OCI-M2 (cell line): ENCODE measurements at regions not wholly inside any gene's neighbourhood (a gene's known extent, or its start where the extent isn't known, plus 50 kb on each side); places are given as distances from the start of the nearest gene placed in this dataset.

Experiments
- DNase-seq: peaks from one replicate; lab custom pipeline; 2025; ENCODE audit not compliant: unreplicated experiment; lab: John Stamatoyannopoulos, UW

DNA sequence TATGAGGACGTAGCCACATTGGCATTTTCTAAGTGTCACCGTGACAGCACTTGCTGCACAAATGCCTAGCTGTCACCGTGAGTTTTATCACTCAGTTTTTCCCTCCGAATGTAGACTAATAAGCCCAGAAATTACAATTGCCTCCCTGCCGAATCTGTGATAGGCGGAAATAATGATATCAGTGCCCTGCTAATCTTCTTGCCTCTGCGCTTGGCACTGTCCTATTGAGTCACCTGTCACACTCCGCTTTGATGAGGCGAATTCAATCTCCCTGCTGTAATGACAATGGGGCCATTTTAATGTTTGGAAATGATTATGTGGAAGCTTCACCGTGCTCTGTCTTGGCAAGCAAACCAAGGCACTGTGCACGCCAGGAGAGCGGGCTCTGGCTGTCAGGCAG is 112.8 kb downstream of the LINC00237 start:
- no peak for DNase-seq

- DNase-seq = no peak
These were observed 113.3 kb downstream of the LINC00237 start for GRCh38 chr20:20992686-20993360.

DNA sequence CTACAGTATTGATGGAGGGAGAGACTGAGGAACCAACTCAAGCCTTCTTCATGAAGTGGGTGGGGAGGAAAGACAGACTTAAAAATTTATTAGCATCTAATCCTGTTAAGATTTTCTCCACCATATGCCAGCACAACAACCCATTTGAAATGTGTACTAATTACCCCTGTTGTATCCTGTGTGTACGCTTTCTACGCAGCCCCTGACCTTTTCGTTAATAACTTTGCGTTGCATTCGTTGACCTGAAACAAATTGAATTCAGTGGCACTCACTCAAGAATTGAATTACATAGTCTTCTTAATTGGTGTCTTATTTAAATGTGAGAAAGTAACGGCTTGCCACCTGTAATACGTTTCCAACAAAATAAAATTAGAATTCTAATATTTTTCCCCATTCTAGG is 113.9 kb downstream of the LINC00237 start:
- DNase-seq = no peak

DNA sequence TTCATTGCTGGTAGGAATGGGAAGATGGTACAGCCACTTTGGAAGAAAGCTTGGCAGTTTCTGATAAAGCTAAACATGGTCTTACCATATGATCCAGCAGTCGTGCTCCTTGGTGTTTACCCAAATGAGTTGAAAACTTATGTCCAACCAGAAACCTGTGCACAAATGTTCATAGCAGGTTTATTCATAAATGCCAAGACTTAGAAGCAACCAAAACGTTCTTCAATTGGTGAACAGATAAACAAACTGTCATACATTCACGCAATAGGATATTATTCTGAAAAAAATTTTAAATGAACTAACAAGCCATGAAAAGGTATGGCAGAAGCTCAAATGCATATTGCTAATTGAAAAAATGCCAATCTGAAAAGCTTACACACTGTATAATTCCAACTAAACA is 117.1 kb downstream of the LINC00237 start:
- no peak for DNase-seq

DNA sequence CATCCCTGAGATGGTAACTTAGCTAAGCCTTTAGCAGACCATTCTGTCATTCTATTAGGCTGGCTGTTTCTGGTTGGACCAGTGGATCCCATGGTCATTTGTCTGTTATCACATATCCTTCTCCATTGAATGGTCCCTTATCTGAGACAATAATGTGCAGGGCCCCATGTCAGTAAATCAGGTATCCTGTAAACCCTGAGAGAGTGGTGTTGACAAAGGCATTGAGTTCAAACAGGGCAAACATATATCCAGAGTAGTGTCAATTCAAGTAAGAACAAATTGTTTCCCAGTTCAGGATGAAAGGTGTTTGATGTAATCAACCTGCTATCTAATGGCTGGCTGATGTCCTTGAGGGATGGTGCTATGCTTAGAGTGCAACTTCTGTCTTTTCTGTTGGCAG is 126.2 kb downstream of the LINC00237 start:
- DNase-seq = no peak

DNA sequence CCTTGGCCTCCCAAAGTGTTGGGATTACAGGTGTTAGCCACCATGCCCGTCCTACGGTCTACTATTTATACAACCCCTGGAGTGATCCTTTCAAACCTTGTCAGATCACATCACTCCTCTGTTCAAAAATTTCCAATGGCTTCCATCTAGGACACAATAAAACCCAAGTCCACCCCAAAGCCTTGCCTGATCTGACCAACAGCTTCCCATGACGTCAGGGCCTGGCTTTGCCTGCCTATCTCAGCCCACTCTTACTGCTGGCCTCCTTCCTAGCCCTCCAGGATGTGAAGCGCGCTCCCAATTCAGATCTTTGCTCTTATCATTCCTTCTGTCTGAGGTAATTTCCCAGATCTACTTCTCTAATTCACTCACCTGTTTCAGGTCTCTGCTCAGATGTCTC is 128.4 kb downstream of the LINC00237 start:
- DNase-seq = no peak

- DNase-seq = no peak
These were observed 133.7 kb downstream of the LINC00237 start for GRCh38 chr20:20972490-20972889.

DNA sequence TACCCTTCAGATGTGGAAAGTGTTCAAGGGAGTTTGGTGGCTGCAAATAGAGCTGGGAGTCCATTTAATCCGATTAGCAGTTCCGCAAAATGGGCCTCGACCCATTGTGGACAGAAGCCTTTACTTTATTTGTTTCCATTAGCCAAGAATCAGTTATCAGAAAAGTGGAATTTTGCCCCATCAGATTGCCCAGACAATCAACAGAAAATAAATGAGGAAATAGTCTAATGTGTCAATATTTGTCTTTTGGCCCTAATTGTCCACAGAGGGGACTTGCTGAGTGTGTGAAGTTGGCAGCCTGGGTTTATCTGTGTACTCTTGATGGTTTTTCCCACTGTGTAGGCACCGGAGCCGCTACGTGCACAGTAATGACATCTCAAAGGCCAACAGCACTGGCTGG is 134.3 kb downstream of the LINC00237 start:
- no peak for DNase-seq

GRCh38 chr20:20970841-20971240 is 135.3 kb downstream of the LINC00237 start:
- no peak for DNase-seq

DNA sequence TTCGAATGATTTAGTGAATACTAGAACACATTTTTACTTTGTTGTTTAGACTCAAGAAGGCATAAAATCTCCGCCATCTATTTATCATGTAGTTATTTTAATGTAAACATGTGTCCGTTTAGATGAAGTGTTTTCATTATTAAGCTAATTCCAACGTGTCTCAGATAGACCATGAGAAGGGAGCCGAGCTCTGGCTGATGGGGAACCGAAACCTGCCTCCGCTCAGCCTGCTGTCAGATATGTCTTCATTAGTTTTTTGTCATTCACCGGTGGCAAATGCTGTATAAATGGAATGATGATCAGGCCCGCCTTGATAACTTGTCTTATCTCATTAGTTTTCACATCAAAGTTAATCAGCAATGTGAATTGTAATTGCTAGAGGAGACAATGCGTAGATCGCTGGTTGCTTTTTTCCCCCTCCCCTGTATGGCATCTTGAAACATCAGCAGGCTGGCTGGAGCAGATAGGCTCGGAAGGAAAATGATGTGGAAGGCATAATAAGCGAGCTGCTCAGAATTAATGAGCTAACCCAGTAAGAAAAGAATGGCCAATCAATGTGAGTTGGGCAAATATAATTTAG is 136.4 kb downstream of the LINC00237 start:
- DNase-seq = no peak

DNA sequence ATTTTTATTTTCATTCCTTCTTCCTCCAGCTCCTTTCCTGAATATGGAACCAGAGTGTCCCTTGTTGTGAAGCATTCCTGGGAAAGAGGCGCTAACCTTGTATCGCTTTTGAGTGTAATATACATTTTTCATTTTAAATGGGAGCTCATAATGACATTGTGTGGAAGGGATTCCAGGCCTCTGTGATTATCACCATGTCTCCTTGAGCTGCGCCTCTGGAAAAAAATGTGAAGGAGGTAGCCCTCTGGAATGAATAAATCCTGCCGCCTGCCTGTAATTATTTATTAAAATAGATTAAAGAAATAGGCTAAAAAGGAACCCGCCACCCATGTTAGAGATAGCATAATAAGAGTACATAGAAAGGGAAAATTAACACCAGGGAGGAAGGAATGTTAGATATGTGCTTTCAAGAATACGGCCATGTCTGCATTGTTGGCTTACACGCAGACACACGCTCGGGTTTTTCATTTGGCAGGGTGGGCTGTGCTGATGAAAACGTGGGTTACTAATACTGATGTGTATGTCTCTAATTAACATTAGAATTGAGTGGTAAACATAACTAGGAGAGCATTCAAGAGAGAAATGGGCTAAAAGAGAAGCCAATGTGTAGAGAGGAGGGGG is 138.5 kb downstream of the LINC00237 start:
- DNase-seq = no peak

GRCh38 chr20:20966171-20966570 is 140.0 kb downstream of the LINC00237 start:
- no peak for DNase-seq

DNA sequence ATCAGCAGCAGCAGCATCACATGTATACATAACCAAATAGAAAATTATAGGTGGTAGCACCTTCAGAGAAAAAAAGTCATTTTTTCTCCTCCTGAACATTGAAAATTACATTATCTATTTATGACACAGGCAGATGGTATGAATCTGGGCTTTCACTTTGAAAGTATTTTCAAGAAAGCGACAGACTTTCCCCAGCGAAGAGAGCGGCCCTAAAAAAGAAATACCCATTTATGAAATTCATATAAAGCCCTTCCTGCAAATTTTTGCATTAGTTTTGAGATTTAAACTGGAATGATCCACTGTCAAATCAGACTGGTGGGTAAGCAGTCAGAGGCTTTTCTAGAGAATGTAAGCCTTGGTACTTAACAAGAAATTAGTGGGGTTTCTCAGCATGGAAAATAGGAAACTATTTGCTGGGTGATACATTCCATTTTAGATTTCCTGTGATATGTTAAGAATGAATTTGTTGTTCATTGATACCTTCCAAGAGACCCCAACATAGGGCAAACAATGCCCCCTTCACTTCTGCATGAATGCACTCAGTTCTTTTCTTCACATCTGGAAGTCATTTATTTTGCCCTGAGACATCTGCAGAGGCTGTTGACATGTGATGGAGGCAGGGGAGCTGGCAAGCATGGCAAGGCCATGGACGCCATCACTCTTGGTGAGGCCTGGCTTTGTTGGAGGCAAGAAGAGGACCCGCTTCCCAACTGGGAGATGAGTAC is 147.0 kb downstream of the LINC00237 start:
- no peak for DNase-seq

- DNase-seq = no peak
These were observed 149.6 kb downstream of the LINC00237 start for GRCh38 chr20:20956513-20956931.

DNA sequence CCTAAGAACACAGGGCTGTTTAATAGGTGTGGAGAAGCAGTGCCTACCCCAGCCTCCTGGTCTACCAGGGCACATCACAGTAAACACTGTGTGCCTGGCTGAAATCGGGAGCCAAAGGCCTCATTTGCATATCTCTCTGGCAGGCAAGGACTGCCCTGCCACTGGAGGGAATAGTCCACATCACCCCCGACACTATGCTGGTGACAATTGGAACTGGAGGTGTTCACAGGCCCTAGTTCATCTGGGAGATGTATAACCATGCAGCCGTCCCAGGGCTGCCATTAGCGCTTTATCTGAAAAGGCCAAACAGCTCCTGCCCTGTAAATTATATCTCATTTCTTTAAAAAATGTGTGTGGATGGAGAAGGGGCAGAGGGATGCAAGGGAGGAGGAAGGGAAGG is 150.3 kb downstream of the LINC00237 start:
- no peak for DNase-seq

GRCh38 chr20:20953738-20954618 is 152.2 kb downstream of the LINC00237 start:
- DNase-seq = no peak

- DNase-seq = no peak
These were observed 155.5 kb downstream of the LINC00237 start for GRCh38 chr20:20950620-20951019.

DNA sequence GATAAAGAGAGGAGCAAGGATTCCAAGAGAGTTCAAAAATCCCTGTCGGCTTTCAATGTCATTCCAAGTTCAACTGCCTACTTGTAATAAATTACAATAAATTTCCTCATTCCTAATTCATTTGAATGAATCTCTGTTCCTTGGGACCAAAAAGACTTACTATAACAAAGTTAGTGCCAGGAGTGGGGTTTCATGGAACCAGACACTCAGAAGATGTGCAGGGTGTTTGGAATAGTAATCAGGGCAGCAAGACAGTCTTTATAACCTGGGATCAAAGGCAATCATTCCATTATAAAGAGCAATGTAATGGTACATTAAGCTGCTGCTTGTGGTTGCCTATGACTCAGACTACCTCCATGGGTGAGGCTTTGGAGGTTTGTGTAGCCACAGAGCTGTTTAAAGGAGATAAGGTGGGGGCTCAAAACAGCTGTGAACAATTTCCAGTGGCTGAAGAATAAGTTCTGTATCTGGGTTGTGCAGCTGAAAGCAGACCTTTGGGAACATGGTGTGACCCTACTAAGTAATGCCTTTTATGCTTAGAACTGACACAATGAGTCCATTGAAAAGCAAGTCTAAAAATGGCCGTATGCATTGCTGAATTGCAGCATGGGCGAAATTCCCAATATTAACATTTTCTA is 159.9 kb downstream of the LINC00237 start:
- no peak for DNase-seq

DNA sequence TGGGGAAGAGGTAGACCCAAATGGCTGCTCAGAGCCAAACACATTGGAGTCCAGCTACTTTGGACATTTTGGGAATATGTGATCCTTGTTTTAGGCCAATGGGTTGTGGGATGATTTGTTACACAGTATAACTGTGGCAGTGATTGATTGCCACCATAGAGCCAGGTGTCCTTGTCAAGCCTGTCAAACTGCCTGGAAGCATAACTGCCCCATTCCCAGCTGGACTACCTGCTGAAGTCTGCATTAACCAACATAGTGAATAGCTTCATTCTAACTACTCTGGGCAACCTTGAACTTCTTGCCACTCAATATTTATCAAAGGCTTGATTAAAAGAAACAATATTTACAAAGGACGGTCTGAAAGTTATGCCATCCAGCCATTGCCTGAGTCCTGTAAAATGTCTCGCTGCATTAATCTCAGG is 164.7 kb downstream of the LINC00237 start:
- no peak for DNase-seq

GRCh38 chr20:20939006-20939405 is 167.2 kb downstream of the LINC00237 start:
- DNase-seq = no peak
